Gastrocnemius medialis (tissue), 4 donors: ENCODE measurements at regions not wholly inside any gene's neighbourhood (a gene's known extent, or its start where the extent isn't known, plus 50 kb on each side); places are given as distances from the start of the nearest gene placed in this dataset.

ENCODE experiments used
- ATAC-seq, 2 donors: fragments of 150-250 bp; one replicate each; pipeline ENCODE4 v1.9.1; 2016
- DNase-seq, 2 donors: peaks; one replicate each; pipeline ENCODE4 v3.0.0-alpha.2; 2019
- H3K27ac ChIP-seq, 4 donors: fragments of 200-600 bp; sonication (generic); 1 replicate in 1 of 4; 2 replicates in 3 of 4; pipeline ENCODE4 v1.5.1; 2016 to 2018; ENCODE audit warnings: mild to moderate bottlenecking in 2 of 4, moderate library complexity in 1 of 4
- H3K27me3 ChIP-seq, 3 donors: fragments of 200-600 bp; sonication (generic) in 2 of 3; 1 replicate in 1 of 3; 2 replicates in 2 of 3; pipeline versions ENCODE4 v1.5.1 to v1.6.0; 2016 to 2019; ENCODE audit warnings: mild to moderate bottlenecking in 1 of 3, moderate library complexity in 1 of 3
- H3K36me3 ChIP-seq, 2 donors: fragments of 200-600 bp; sonication (generic) in 1 of 2; one replicate each; pipeline ENCODE4 v1.5.1; 2017 to 2018
- H3K4me1 ChIP-seq, 2 donors: fragments of 200-600 bp; sonication (generic) in 1 of 2; one replicate each; pipeline ENCODE4 v1.5.1; 2016 to 2017; ENCODE audit warnings: mild to moderate bottlenecking in 2 of 2
- H3K4me3 ChIP-seq, 4 donors: fragments of 200-600 bp; sonication (generic) in 3 of 4; 1 replicate in 1 of 4; 2 replicates in 3 of 4; pipeline ENCODE4 v1.5.1; 2016 to 2019; ENCODE audit warnings: mild to moderate bottlenecking in 2 of 4
- H3K9me3 ChIP-seq, 3 donors: fragments of 200-600 bp; sonication (generic) in 2 of 3; 1 replicate in 1 of 3; 2 replicates in 2 of 3; pipeline ENCODE4 v1.5.1; 2016 to 2019
- POLR2A ChIP-seq, 2 donors: fragments of 450-650 bp; IDR thresholded peaks; one replicate each; pipeline ENCODE4 v1.6.1; 2017; ENCODE audit warnings: antibody characterized with exemption in 2 of 2, mild to moderate bottlenecking in 2 of 2, moderate library complexity in 2 of 2
- in situ Hi-C, 4 donors: fragments of 200-750 bp; cut with MboI; loops; one replicate each; pipeline versions ENCODE4 v1.15.0 to v1.8.0; 2017; ENCODE audit warnings: low sequenced_read_pairs in 4 of 4
- intact Hi-C: fragments of 100-400 bp; cut with DNase I; formaldehyde crosslinking; loops from one replicate; pipeline ENCODE4 v1.15.1; 2023; ENCODE audit warnings: low total_unique reads
- TF ChIP-seq, protein P1 (sequence below), 5 experiments: fragments of 450-650 bp in 3 of 5; fragments of 200-600 bp in 2 of 5; sonication (generic) in 2 of 5; IDR thresholded peaks in 4 of 5; conservative IDR thresholded peaks in 1 of 5; 1 replicate in 4 of 5; 2 replicates in 1 of 5; pipeline ENCODE4 v1.5.1; 2016 to 2019; ENCODE audit warnings: antibody characterized with exemption in 5 of 5, mild to moderate bottlenecking in 3 of 5, moderate library complexity in 3 of 5

GRCh38 chr1:110778821-110779220 is 94.1 kb upstream of the CD53 start:
- intact Hi-C loops (no loop called here), in situ Hi-C loops (no loop called here)
- no peaks in the 10 kb centered on the region for H3K27me3 ChIP-seq
- no peak for DNase-seq
- H3K4me1 ChIP-seq = no peaks in the 10 kb centered on the region
- no peaks in the 10 kb centered on the region for H3K9me3 ChIP-seq
- no peak for ATAC-seq
- H3K27ac ChIP-seq = no peak overlapping the region
- TF ChIP-seq, protein P1, sequence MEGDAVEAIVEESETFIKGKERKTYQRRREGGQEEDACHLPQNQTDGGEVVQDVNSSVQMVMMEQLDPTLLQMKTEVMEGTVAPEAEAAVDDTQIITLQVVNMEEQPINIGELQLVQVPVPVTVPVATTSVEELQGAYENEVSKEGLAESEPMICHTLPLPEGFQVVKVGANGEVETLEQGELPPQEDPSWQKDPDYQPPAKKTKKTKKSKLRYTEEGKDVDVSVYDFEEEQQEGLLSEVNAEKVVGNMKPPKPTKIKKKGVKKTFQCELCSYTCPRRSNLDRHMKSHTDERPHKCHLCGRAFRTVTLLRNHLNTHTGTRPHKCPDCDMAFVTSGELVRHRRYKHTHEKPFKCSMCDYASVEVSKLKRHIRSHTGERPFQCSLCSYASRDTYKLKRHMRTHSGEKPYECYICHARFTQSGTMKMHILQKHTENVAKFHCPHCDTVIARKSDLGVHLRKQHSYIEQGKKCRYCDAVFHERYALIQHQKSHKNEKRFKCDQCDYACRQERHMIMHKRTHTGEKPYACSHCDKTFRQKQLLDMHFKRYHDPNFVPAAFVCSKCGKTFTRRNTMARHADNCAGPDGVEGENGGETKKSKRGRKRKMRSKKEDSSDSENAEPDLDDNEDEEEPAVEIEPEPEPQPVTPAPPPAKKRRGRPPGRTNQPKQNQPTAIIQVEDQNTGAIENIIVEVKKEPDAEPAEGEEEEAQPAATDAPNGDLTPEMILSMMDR (IDR thresholded peaks at IDR 0.05 in 4 of 5, conservative IDR thresholded peaks at IDR 0.05 in 1 of 5) = no peak
- TF ChIP-seq POLR2A (IDR thresholded peaks at IDR 0.05) = no peak
- H3K36me3 ChIP-seq = no peaks in the 10 kb centered on the region
- no peak overlapping the region for H3K4me3 ChIP-seq

DNA sequence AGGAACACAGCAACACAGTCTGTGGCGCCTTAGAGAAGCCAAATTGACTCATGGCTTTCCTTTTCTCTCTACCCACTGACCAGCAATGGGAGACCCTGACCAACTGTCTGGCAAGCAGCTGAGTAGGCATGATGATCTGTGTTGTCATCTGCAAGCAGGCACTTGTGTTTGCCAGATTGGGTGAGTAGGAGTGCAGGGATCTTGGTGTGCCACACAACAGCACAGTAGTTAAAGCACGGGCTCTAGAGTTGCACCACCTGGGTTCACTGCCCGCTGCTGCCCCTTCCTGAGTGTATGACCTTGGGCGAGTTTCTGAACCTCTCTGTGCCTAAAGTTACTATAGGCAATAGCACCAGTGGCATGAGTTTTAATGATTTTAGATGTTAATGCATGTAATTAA is 95.7 kb upstream of the CD53 start:
- intact Hi-C loops = no loop called here

GRCh38 chr1:110774398-110774797 is 98.5 kb upstream of the CD53 start:
- peaks cover 0 to 3% of the 10 kb centered on the region in 2 donors for H3K4me1 ChIP-seq
- intact Hi-C loops (no loop called here), in situ Hi-C loops (no loop called here)
- no peaks in the 10 kb centered on the region for H3K27me3 ChIP-seq
- no peaks in the 10 kb centered on the region for H3K9me3 ChIP-seq
- no peak for DNase-seq
- no peak for ATAC-seq
- TF ChIP-seq, protein P1 (IDR thresholded peaks at IDR 0.05 in 4 of 5, conservative IDR thresholded peaks at IDR 0.05 in 1 of 5) = no peak
- no peak for TF ChIP-seq POLR2A (IDR thresholded peaks at IDR 0.05)
- H3K36me3 ChIP-seq = no peaks in the 10 kb centered on the region
- H3K4me3 ChIP-seq = no peak overlapping the region
- no peak overlapping the region for H3K27ac ChIP-seq

More for the DNA sequence above, 95.7 kb upstream of the CD53 start:
- in situ Hi-C loops = no loop called here
- no peaks in the 10 kb centered on the region for H3K36me3 ChIP-seq
- H3K27ac ChIP-seq = no peak overlapping the region
- H3K4me3 ChIP-seq = no peak overlapping the region
- H3K9me3 ChIP-seq = no peaks in the 10 kb centered on the region
- no peak for ATAC-seq
- DNase-seq = no peak
- TF ChIP-seq POLR2A (IDR thresholded peaks at IDR 0.05) = no peak
- TF ChIP-seq, protein P1 (IDR thresholded peaks at IDR 0.05 in 4 of 5, conservative IDR thresholded peaks at IDR 0.05 in 1 of 5) = no peak
- H3K27me3 ChIP-seq = no peaks in the 10 kb centered on the region
- H3K4me1 ChIP-seq = no peaks in the 10 kb centered on the region

- Histone ChIP-seq H3K4me1 (peaks cover 0 to 3% of the 10 kb centered on the region in 2 donors), H3K27ac (no peak overlapping the region), H3K9me3 (no peaks in the 10 kb centered on the region), H3K4me3 (no peak overlapping the region), H3K36me3 (no peaks in the 10 kb centered on the region), H3K27me3 (no peaks in the 10 kb centered on the region)
- in situ Hi-C loops = no loop called here
- TF ChIP-seq POLR2A (IDR thresholded peaks at IDR 0.05) = no peak
- TF ChIP-seq, protein P1 (IDR thresholded peaks at IDR 0.05 in 4 of 5, conservative IDR thresholded peaks at IDR 0.05 in 1 of 5) = no peak
- intact Hi-C loops = no loop called here
- DNase-seq = no peak
- ATAC-seq = no peak
These were observed 99.1 kb upstream of the KCNA3 start for GRCh38 chr1:110773813-110774212.
